K562 (cell line): ENCODE measurements at regions not wholly inside any gene's neighbourhood (a gene's known extent, or its start where the extent isn't known, plus 50 kb on each side); places are given as distances from the start of the nearest gene placed in this dataset.

Experiments used
- ATAC-seq: fragments of 200-7000 bp; cut with Tn5 transposase; 3 replicates; pipeline ENCODE4 v1.9.1; 2020; ENCODE audit warnings: moderate library complexity
- BruUV-seq: library from RNA; stranded (reverse); fragments of 400-500 nt; replicated peaks from 2 replicates; lab custom pipeline; 2021; lab: Mats Ljungman, UMichigan
- CTCF ChIA-PET: fragments of 300-600 bp; formaldehyde crosslinking; extraction: SDS; loops from one replicate; lab custom pipeline; 2021; ENCODE audit warnings: low intra/inter-chr PET ratio; lab: Yijun Ruan, JAX
- POLR2A ChIA-PET: fragments of 300-600, 350-650 bp; sonication (Branson Sonifier 250); formaldehyde crosslinking; extraction: SDS; loops from one replicate; lab custom pipeline; 2021; ENCODE audit warnings: antibody characterized with exemption, inconsistent platforms; lab: Yijun Ruan, JAX
- DNase-seq, 4 experiments: peaks; one replicate each; pipeline versions ENCODE4 v3.0.0 to v3.0.0-alpha.2; 2011 to 2018; ENCODE audit warnings: low spot score in 3 of 4, mixed read lengths in 3 of 4; ENCODE audit errors: extremely low read depth in 1 of 4
- FAIRE-seq: peaks from 2 replicates; lab custom pipeline; 2011; peaks lifted over from hg19 to GRCh38; lab: Jason Lieb, UNC
- H2AFZ ChIP-seq: 2 replicates; pipeline ENCODE4 v1.6.0; 2011; ENCODE audit warnings: low read depth, low read length, control low read depth, inconsistent platforms
- H3K27ac ChIP-seq: fragments of 200-600 bp; 3 replicates; pipeline ENCODE4 v1.8.0; 2011; ENCODE audit warnings: low read depth, mild to moderate bottlenecking, control low read depth, inconsistent platforms, low read length, moderate library complexity, mixed read lengths; ENCODE audit errors: extremely low read depth
- H3K27me3 ChIP-seq, 2 experiments: fragments of 300-600 bp in 1 of 2; 2 replicates in 1 of 2; 3 replicates in 1 of 2; pipeline versions ENCODE4 v1.6.0 to v1.8.0; 2011; ENCODE audit warnings: inconsistent platforms in 2 of 2, low read length in 2 of 2, mild to moderate bottlenecking in 1 of 2, mixed read lengths in 1 of 2, moderate library complexity in 1 of 2; ENCODE audit not compliant: control insufficient read depth in 2 of 2, insufficient read depth in 2 of 2
- H3K36me3 ChIP-seq: fragments of 300-600 bp; 3 replicates; pipeline ENCODE4 v1.8.0; 2011; ENCODE audit warnings: mild to moderate bottlenecking, low read length, inconsistent platforms; ENCODE audit not compliant: control insufficient read depth, insufficient read depth
- H3K4me1 ChIP-seq, 2 experiments: fragments of 200-600 bp in 1 of 2; replicated peaks in 1 of 2; 2 replicates in 1 of 2; 3 replicates in 1 of 2; pipeline versions ENCODE4 v1.5.1 to v1.8.0; 2011; ENCODE audit warnings: inconsistent platforms in 2 of 2, low read length in 2 of 2, mild to moderate bottlenecking in 1 of 2, mixed read lengths in 1 of 2, moderate library complexity in 1 of 2; ENCODE audit not compliant: control insufficient read depth in 2 of 2, insufficient read depth in 2 of 2
- H3K4me2 ChIP-seq: 2 replicates; pipeline ENCODE4 v1.6.1; 2011; ENCODE audit warnings: low read length, control low read depth, inconsistent platforms, mixed read lengths; ENCODE audit not compliant: insufficient read depth
- H3K4me3 ChIP-seq: fragments of 200-600 bp; sonication (generic), shearing (Covaris generic); 2 replicates; pipeline ENCODE4 v1.5.1; 2016; ENCODE audit warnings: control low read depth, inconsistent platforms
- H3K79me2 ChIP-seq: fragments of 200-600 bp; 3 replicates; pipeline ENCODE4 v1.8.0; 2011; ENCODE audit warnings: low read length, inconsistent platforms; ENCODE audit not compliant: control insufficient read depth, insufficient read depth
- H3K9ac ChIP-seq, 2 experiments: 2 replicates each; pipeline versions ENCODE4 v1.6.0 to v1.6.1; 2011; ENCODE audit warnings: low read depth in 2 of 2, low read length in 2 of 2, control low read depth in 1 of 2, inconsistent platforms in 1 of 2, mild to moderate bottlenecking in 1 of 2, mixed read lengths in 1 of 2; ENCODE audit not compliant: insufficient read depth in 1 of 2
- H3K9me1 ChIP-seq: one replicate; pipeline ENCODE4 v1.6.0; 2011; ENCODE audit warnings: inconsistent platforms, mild to moderate bottlenecking, low read length, moderate library complexity; ENCODE audit not compliant: control insufficient read depth, insufficient read depth
- H3K9me3 ChIP-seq: replicated peaks from 2 replicates; pipeline ENCODE4 v1.5.1; 2011; ENCODE audit warnings: low read depth, low read length, inconsistent platforms; ENCODE audit not compliant: control insufficient read depth, insufficient read depth
- H4K20me1 ChIP-seq: replicated peaks from 2 replicates; pipeline ENCODE4 v1.6.1; 2011; ENCODE audit warnings: low read length, inconsistent platforms, mixed read lengths; ENCODE audit not compliant: control insufficient read depth, insufficient read depth
- ARNT ChIP-seq, 2 experiments: fragments of 450-650 bp; IDR thresholded peaks; 2 replicates each; pipeline ENCODE4 v1.6.1; 2016; ENCODE audit warnings: mild to moderate bottlenecking in 1 of 2
- GATA2 ChIP-seq: sonication (generic); formaldehyde crosslinking; IDR thresholded peaks from 2 replicates; pipeline ENCODE4 v1.4.0; 2020; ENCODE audit warnings: mild to moderate bottlenecking, missing genetic modification reagents
- GTF2F1 ChIP-seq: IDR thresholded peaks from 2 replicates; pipeline ENCODE4 v1.6.1; 2011; ENCODE audit warnings: low read depth, low read length, improper control_type of control experiment
- HLTF ChIP-seq: fragments of 450-650 bp; IDR thresholded peaks from 2 replicates; pipeline ENCODE4 v1.6.1; 2016
- KLF6 ChIP-seq: fragments of 250-450 bp; sonication (Bioruptor Pico); IDR thresholded peaks from 2 replicates; pipeline ENCODE4 v1.4.0; 2020; ENCODE audit warnings: mild to moderate bottlenecking, moderate library complexity, borderline replicate concordance
- NCOA6 ChIP-seq: fragments of 450-650 bp; IDR thresholded peaks from 2 replicates; pipeline ENCODE4 v1.6.1; 2017; ENCODE audit warnings: mild to moderate bottlenecking
- NUFIP1 ChIP-seq: fragments of 450-650 bp; IDR thresholded peaks from 2 replicates; pipeline ENCODE4 v1.6.1; 2018; ENCODE audit not compliant: partially characterized antibody
- PTTG1 ChIP-seq: fragments of 450-650 bp; IDR thresholded peaks from 2 replicates; pipeline ENCODE4 v1.6.1; 2016; ENCODE audit warnings: low read depth, mild to moderate bottlenecking, missing genetic modification characterization, missing compliant biosample characterization
- SETDB1 ChIP-seq: IDR thresholded peaks from one replicate; pipeline ENCODE4 v1.6.1; 2012; ENCODE audit warnings: low read length, control low read depth, inconsistent platforms
- TARDBP ChIP-seq: fragments of 450-650 bp; IDR thresholded peaks from 2 replicates; pipeline ENCODE4 v1.6.1; 2016
- ZNF696 ChIP-seq: fragments of 250-450 bp; sonication (Bioruptor Pico); conservative IDR thresholded peaks from 2 replicates; pipeline ENCODE4 v1.4.0; 2020; ENCODE audit warnings: mild to moderate bottlenecking, moderate library complexity
- WGBS: fragments of 100-300 bp; shearing (Covaris generic); methylation state at CpG from one replicate; pipeline ENCODE4 v1.1.6; 2016; ENCODE audit warnings: low coverage, mixed read lengths; ENCODE audit not compliant: insufficient coverage; ENCODE audit errors: missing lambda C conversion rate; 5-methylcytosine and 5-hydroxymethylcytosine counted together
- in situ Hi-C: fragments of 300-500 bp; cut with MboI; formaldehyde crosslinking; loops from 4 replicates; pipeline ENCODE4 v1.15.0; 2018; ENCODE audit warnings: inconsistent platforms, mixed read lengths
- intact Hi-C: fragments of 100-400 bp; cut with micrococcal nuclease; formaldehyde crosslinking; loops from 2 replicates; pipeline ENCODE4 v1.14.2; 2022
- TF ChIP-seq, protein P1 (sequence below): fragments of 450-650 bp; IDR thresholded peaks from 2 replicates; pipeline ENCODE4 v1.6.1; 2017; ENCODE audit warnings: antibody characterized with exemption, mild to moderate bottlenecking
- TF ChIP-seq, protein P2 (sequence below): fragments of 250-450 bp; sonication (Bioruptor Pico); IDR thresholded peaks from 2 replicates; pipeline ENCODE4 v1.9.0; 2021; ENCODE audit warnings: mild to moderate bottlenecking, inconsistent platforms
- TF ChIP-seq, protein P3 (sequence below): fragments of 450-650 bp; IDR thresholded peaks from 2 replicates; pipeline ENCODE4 v1.6.1; 2016
- TF ChIP-seq, protein P4 (sequence below): fragments of 450-650 bp; IDR thresholded peaks from one replicate; pipeline ENCODE4 v1.6.1; 2018; ENCODE audit warnings: mild to moderate bottlenecking, moderate library complexity; ENCODE audit not compliant: partially characterized antibody

DNA sequence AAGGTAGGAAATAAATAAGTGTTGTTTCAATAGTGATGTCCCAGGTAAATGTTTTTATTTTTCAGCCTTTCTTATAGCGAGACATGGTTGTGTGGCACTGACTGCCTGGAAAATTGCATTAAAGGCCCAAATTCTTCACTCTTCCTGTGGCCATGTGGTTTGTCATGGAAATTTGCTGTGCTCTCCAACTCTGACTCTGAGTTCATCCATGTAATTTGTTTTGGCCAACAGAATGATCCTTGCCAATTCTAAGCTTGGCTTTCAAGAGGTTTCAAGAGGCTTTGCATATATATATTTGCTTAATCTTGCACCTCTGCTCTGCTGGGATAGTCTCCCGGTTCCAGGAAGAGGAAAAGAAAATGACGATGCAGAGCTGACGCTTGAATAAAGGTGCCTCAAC is 107.5 kb upstream of the ARHGEF26 start (continued):
- TF ChIP-seq NCOA6, result no peak
- no peak for TF ChIP-seq HLTF
- TF ChIP-seq, protein P1, sequence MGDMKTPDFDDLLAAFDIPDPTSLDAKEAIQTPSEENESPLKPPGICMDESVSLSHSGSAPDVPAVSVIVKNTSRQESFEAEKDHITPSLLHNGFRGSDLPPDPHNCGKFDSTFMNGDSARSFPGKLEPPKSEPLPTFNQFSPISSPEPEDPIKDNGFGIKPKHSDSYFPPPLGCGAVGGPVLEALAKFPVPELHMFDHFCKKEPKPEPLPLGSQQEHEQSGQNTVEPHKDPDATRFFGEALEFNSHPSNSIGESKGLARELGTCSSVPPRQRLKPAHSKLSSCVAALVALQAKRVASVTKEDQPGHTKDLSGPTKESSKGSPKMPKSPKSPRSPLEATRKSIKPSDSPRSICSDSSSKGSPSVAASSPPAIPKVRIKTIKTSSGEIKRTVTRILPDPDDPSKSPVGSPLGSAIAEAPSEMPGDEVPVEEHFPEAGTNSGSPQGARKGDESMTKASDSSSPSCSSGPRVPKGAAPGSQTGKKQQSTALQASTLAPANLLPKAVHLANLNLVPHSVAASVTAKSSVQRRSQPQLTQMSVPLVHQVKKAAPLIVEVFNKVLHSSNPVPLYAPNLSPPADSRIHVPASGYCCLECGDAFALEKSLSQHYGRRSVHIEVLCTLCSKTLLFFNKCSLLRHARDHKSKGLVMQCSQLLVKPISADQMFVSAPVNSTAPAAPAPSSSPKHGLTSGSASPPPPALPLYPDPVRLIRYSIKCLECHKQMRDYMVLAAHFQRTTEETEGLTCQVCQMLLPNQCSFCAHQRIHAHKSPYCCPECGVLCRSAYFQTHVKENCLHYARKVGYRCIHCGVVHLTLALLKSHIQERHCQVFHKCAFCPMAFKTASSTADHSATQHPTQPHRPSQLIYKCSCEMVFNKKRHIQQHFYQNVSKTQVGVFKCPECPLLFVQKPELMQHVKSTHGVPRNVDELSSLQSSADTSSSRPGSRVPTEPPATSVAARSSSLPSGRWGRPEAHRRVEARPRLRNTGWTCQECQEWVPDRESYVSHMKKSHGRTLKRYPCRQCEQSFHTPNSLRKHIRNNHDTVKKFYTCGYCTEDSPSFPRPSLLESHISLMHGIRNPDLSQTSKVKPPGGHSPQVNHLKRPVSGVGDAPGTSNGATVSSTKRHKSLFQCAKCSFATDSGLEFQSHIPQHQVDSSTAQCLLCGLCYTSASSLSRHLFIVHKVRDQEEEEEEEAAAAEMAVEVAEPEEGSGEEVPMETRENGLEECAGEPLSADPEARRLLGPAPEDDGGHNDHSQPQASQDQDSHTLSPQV, result no peak

DNA sequence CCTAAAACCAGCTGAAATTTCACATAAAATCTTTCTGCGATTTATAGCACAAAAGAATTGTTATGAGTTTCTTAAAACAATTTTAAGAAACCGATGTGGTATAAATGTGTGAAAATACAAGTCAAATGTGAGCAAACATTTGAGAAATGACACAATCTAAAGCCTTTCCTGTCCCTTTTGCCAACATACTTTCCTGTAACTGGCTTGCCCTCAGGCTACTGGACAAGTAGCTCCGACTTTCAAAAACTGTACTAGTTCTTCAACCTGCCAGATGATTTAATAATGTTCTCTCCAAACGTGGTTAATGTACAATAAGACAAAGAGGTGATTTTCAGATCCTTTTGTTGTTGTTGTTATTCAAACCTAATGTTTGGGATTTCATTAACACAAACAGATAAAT is 105.9 kb upstream of the ARHGEF26 start:
- DNase-seq, result no peak
- H2AFZ ChIP-seq, result no peak overlapping the region
- H3K36me3 ChIP-seq, result no peaks in the 10 kb centered on the region
- POLR2A ChIA-PET, result no interaction called here
- intact Hi-C loops, result no loop called here
- ATAC-seq, result no peak
- H4K20me1 ChIP-seq, result no peaks in the 10 kb centered on the region
- H3K9me1 ChIP-seq, result no peaks in the 10 kb centered on the region
- in situ Hi-C loops, result loop anchor here (25.0 kb wide), 1 partner anchor 978 kb away; no protein-coding TSS in a partner anchor
- no peaks in the 10 kb centered on the region; a peak in 1 of 5 replicates for H3K27me3 ChIP-seq
- no peak overlapping the region for H3K27ac ChIP-seq
- H3K79me2 ChIP-seq, result no peaks in the 10 kb centered on the region
- H3K4me3 ChIP-seq, result no peak overlapping the region
- BruUV-seq, result no TSS peak
- CTCF ChIA-PET, result no interaction called here
- FAIRE-seq, result no peak
- H3K9ac ChIP-seq, result no peak overlapping the region
- 0% methylated on average over 4 of the region's 4 CpGs for WGBS
- no peaks in the 10 kb centered on the region for H3K9me3 ChIP-seq
- no peaks in the 10 kb centered on the region for H3K4me1 ChIP-seq
- no peak overlapping the region for H3K4me2 ChIP-seq
- TF ChIP-seq ZNF696, result no peak
- no peak for TF ChIP-seq PTTG1 (tag)
- TF ChIP-seq NCOA6, result no peak
- TF ChIP-seq KLF6 (CRISPR knock-in tag), result no peak
- no peak for TF ChIP-seq GATA2 (CRISPR knock-in tag)
- no peak for TF ChIP-seq GTF2F1
- TF ChIP-seq SETDB1, result no peak
- TF ChIP-seq, protein P2, sequence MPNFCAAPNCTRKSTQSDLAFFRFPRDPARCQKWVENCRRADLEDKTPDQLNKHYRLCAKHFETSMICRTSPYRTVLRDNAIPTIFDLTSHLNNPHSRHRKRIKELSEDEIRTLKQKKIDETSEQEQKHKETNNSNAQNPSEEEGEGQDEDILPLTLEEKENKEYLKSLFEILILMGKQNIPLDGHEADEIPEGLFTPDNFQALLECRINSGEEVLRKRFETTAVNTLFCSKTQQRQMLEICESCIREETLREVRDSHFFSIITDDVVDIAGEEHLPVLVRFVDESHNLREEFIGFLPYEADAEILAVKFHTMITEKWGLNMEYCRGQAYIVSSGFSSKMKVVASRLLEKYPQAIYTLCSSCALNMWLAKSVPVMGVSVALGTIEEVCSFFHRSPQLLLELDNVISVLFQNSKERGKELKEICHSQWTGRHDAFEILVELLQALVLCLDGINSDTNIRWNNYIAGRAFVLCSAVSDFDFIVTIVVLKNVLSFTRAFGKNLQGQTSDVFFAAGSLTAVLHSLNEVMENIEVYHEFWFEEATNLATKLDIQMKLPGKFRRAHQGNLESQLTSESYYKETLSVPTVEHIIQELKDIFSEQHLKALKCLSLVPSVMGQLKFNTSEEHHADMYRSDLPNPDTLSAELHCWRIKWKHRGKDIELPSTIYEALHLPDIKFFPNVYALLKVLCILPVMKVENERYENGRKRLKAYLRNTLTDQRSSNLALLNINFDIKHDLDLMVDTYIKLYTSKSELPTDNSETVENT (CRISPR knock-in tag), result no peak
- TF ChIP-seq, protein P3, sequence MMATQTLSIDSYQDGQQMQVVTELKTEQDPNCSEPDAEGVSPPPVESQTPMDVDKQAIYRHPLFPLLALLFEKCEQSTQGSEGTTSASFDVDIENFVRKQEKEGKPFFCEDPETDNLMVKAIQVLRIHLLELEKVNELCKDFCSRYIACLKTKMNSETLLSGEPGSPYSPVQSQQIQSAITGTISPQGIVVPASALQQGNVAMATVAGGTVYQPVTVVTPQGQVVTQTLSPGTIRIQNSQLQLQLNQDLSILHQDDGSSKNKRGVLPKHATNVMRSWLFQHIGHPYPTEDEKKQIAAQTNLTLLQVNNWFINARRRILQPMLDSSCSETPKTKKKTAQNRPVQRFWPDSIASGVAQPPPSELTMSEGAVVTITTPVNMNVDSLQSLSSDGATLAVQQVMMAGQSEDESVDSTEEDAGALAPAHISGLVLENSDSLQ, result no peak
- no peak for TF ChIP-seq TARDBP
- TF ChIP-seq, protein P4, sequence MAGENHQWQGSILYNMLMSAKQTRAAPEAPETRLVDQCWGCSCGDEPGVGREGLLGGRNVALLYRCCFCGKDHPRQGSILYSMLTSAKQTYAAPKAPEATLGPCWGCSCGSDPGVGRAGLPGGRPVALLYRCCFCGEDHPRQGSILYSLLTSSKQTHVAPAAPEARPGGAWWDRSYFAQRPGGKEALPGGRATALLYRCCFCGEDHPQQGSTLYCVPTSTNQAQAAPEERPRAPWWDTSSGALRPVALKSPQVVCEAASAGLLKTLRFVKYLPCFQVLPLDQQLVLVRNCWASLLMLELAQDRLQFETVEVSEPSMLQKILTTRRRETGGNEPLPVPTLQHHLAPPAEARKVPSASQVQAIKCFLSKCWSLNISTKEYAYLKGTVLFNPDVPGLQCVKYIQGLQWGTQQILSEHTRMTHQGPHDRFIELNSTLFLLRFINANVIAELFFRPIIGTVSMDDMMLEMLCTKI, result no peak
- TF ChIP-seq ARNT (IDR thresholded peaks at IDR 0.05), result no peak
- no peak for TF ChIP-seq NUFIP1
